Upper lobe of right lung (tissue), 1 donor: ENCODE measurements at regions not wholly inside any gene's neighbourhood (a gene's known extent, or its start where the extent isn't known, plus 50 kb on each side); places are given as distances from the start of the nearest gene placed in this dataset.
A peak's percentile ranks its signal among the peaks of the same experiment; 100 is the strongest.

ENCODE experiments used
- ATAC-seq: fragments of 200-7000 bp; cut with Tn5 transposase; one replicate; pipeline ENCODE4 v1.9.1; 2020; ENCODE audit warnings: mild to moderate bottlenecking, moderate library complexity
- DNase-seq: peaks from one replicate; pipeline ENCODE4 v3.0.0-alpha.2; 2020
- H3K27ac ChIP-seq: fragments of 200-600 bp; one replicate; pipeline ENCODE4 v1.8.0; 2022
- H3K27me3 ChIP-seq: fragments of 200-600 bp; one replicate; pipeline ENCODE4 v1.8.0; 2022; ENCODE audit warnings: mild to moderate bottlenecking
- H3K36me3 ChIP-seq: fragments of 200-600 bp; one replicate; pipeline ENCODE4 v1.8.0; 2022
- H3K4me1 ChIP-seq: fragments of 200-600 bp; one replicate; pipeline ENCODE4 v1.8.0; 2022
- H3K4me3 ChIP-seq: fragments of 200-600 bp; one replicate; pipeline ENCODE4 v1.8.0; 2022; ENCODE audit warnings: mild to moderate bottlenecking
- H3K9me3 ChIP-seq: fragments of 200-600 bp; one replicate; pipeline ENCODE4 v1.8.0; 2022
- intact Hi-C: fragments of 100-400 bp; cut with DNase I; formaldehyde crosslinking; loops from one replicate; pipeline ENCODE4 v1.11.0; 2022
- TF ChIP-seq, protein P1 (sequence below): fragments of 200-600 bp; IDR thresholded peaks from one replicate; pipeline ENCODE4 v1.8.0; 2022; ENCODE audit warnings: antibody characterized with exemption
- donor health status: DM: no; HTN: yes; CAD: no; lungs with severe emphysema.

DNA sequence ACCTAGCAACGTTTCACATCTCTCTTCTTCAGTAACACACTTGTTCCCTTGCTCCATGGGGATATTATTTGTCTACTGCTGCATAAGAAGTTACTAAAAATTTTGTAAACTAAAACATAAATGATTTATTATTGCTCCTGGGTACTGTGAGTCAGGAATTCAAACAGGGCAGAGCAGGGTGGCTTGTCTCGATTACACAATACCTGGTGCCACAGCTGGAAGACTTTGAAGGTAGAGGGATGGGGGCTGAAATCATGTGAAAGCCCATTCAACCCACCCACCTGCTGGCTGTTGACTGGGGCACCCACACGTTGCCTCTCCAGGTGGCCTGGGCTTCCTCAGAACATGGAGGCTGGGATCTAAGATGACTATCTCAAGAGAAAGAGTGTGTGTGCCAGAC, 213.2 kb downstream of the ESM1 start:
- H3K36me3 ChIP-seq, result no peaks in the 10 kb centered on the region
- ATAC-seq (no peak), DNase-seq (no peak)
- no peak overlapping the region for H3K27ac ChIP-seq
- TF ChIP-seq, protein P1, sequence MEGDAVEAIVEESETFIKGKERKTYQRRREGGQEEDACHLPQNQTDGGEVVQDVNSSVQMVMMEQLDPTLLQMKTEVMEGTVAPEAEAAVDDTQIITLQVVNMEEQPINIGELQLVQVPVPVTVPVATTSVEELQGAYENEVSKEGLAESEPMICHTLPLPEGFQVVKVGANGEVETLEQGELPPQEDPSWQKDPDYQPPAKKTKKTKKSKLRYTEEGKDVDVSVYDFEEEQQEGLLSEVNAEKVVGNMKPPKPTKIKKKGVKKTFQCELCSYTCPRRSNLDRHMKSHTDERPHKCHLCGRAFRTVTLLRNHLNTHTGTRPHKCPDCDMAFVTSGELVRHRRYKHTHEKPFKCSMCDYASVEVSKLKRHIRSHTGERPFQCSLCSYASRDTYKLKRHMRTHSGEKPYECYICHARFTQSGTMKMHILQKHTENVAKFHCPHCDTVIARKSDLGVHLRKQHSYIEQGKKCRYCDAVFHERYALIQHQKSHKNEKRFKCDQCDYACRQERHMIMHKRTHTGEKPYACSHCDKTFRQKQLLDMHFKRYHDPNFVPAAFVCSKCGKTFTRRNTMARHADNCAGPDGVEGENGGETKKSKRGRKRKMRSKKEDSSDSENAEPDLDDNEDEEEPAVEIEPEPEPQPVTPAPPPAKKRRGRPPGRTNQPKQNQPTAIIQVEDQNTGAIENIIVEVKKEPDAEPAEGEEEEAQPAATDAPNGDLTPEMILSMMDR, result no peak
- intact Hi-C loops, result no loop called here
- no peak overlapping the region for H3K4me3 ChIP-seq
- no peaks in the 10 kb centered on the region for H3K27me3 ChIP-seq
- no peaks in the 10 kb centered on the region for H3K9me3 ChIP-seq
- no peaks in the 10 kb centered on the region for H3K4me1 ChIP-seq

- H3K9me3 ChIP-seq, result no peaks in the 10 kb centered on the region
- no peak overlapping the region for H3K4me3 ChIP-seq
- H3K27me3 ChIP-seq, result no peaks in the 10 kb centered on the region
- intact Hi-C loops, result no loop called here
- H3K27ac ChIP-seq, result no peak overlapping the region
- TF ChIP-seq, protein P1, result no peak
- no peak for DNase-seq
- H3K36me3 ChIP-seq, result no peaks in the 10 kb centered on the region
- no peak for ATAC-seq
- no peaks in the 10 kb centered on the region for H3K4me1 ChIP-seq
Observed at GRCh38 chr5:54769746-54770145, 215.6 kb downstream of the ESM1 start.

GRCh38 chr5:54769072-54769471, 216.3 kb downstream of the ESM1 start:
- no peaks in the 10 kb centered on the region for H3K27me3 ChIP-seq
- no peaks in the 10 kb centered on the region for H3K9me3 ChIP-seq
- H3K4me3 ChIP-seq, result no peak overlapping the region
- no peaks in the 10 kb centered on the region for H3K4me1 ChIP-seq
- intact Hi-C loops, result no loop called here
- H3K27ac ChIP-seq, result no peak overlapping the region
- no peaks in the 10 kb centered on the region for H3K36me3 ChIP-seq
- ATAC-seq (peak; percentile 65), DNase-seq (no peak)
- TF ChIP-seq, protein P1, result no peak

GRCh38 chr5:54766748-54767147, 218.6 kb downstream of the ESM1 start:
- H3K27ac ChIP-seq, result no peak overlapping the region
- H3K4me3 ChIP-seq, result no peak overlapping the region
- no peaks in the 10 kb centered on the region for H3K4me1 ChIP-seq
- no peak for ATAC-seq
- no peaks in the 10 kb centered on the region for H3K36me3 ChIP-seq
- H3K9me3 ChIP-seq, result no peaks in the 10 kb centered on the region
- no peaks in the 10 kb centered on the region for H3K27me3 ChIP-seq
- no peak for DNase-seq
- TF ChIP-seq, protein P1, result no peak
- intact Hi-C loops, result no loop called here

GRCh38 chr5:54765165-54766028, 220.0 kb downstream of the ESM1 start:
- Histone ChIP-seq H3K36me3 (no peaks in the 10 kb centered on the region), H3K4me3 (no peak overlapping the region), H3K9me3 (no peaks in the 10 kb centered on the region), H3K27me3 (no peaks in the 10 kb centered on the region), H3K4me1 (no peaks in the 10 kb centered on the region), H3K27ac (no peak overlapping the region)
- intact Hi-C loops, result no loop called here
- TF ChIP-seq, protein P1, result no peak
- ATAC-seq, result no peak
- no peak for DNase-seq
